IMR-90 (cell line): ENCODE measurements at regions not wholly inside any gene's neighbourhood (a gene's known extent, or its start where the extent isn't known, plus 50 kb on each side); places are given as distances from the start of the nearest gene placed in this dataset.

ENCODE experiments used
- ATAC-seq: fragments of 200-7000 bp; cut with Tn5 transposase; 2 replicates; pipeline ENCODE4 v1.9.1; 2020; ENCODE audit warnings: low read depth, mild to moderate bottlenecking, moderate library complexity
- BruUV-seq: library from RNA; stranded (reverse); fragments of 400-500 nt; replicated peaks from 2 replicates; lab custom pipeline; 2021; lab: Mats Ljungman, UMichigan
- CTCF ChIA-PET: fragments of 300-600 bp; formaldehyde crosslinking; extraction: SDS; loops from one replicate; lab custom pipeline; 2021; ENCODE audit warnings: antibody characterized with exemption; lab: Yijun Ruan, JAX
- POLR2A ChIA-PET: fragments of 300-600 bp; sonication (Branson Sonifier 250); formaldehyde crosslinking; loops from one replicate; lab custom pipeline; 2022; ENCODE audit warnings: antibody characterized with exemption; ENCODE audit not compliant: unreplicated experiment; lab: Charles Lee
- DNase-seq: peaks from one replicate; pipeline ENCODE4 v3.0.0; 2013
- H2AFZ ChIP-seq: replicated peaks from 2 replicates; pipeline ENCODE3; 2013; ENCODE audit warnings: low read length, mild to moderate bottlenecking; ENCODE audit not compliant: poor library complexity
- H2AK5ac ChIP-seq: 2 replicates; pipeline ENCODE4 v1.6.1; 2013; ENCODE audit warnings: low read depth, low read length, inconsistent platforms
- H2AK9ac ChIP-seq: replicated peaks from 2 replicates; pipeline ENCODE3; 2013; ENCODE audit warnings: mild to moderate bottlenecking, low read depth, low read length, moderate library complexity; ENCODE audit not compliant: poor library complexity
- H2BK120ac ChIP-seq: 2 replicates; pipeline ENCODE4 v1.6.1; 2013; ENCODE audit warnings: low read depth, low read length, inconsistent platforms
- H2BK15ac ChIP-seq: 3 replicates; pipeline ENCODE4 v1.6.1; 2013; ENCODE audit warnings: low read depth, low read length, inconsistent platforms
- H2BK20ac ChIP-seq: 2 replicates; pipeline ENCODE4 v1.6.1; 2013; ENCODE audit warnings: low read depth, mild to moderate bottlenecking, inconsistent platforms, low read length, moderate library complexity
- H2BK5ac ChIP-seq: 2 replicates; pipeline ENCODE4 v1.6.1; 2013; ENCODE audit warnings: mild to moderate bottlenecking, low read depth, low read length, inconsistent platforms; ENCODE audit not compliant: poor library complexity, severe bottlenecking
- H3K14ac ChIP-seq: replicated peaks from 2 replicates; pipeline ENCODE4 v1.6.1; 2013; ENCODE audit warnings: low read depth, low read length, inconsistent platforms
- H3K18ac ChIP-seq: 2 replicates; pipeline ENCODE4 v1.6.1; 2013; ENCODE audit warnings: low read depth, low read length, control low read depth
- H3K23ac ChIP-seq: 2 replicates; pipeline ENCODE4 v1.6.1; 2013; ENCODE audit warnings: low read depth, low read length, inconsistent platforms
- H3K27ac ChIP-seq: 2 replicates; pipeline ENCODE4 v1.5.1; 2013; ENCODE audit warnings: mild to moderate bottlenecking, control low read depth, low read length; ENCODE audit not compliant: insufficient read depth
- H3K27me3 ChIP-seq: 2 replicates; pipeline ENCODE4 v1.6.1; 2013; ENCODE audit warnings: low read length; ENCODE audit not compliant: control insufficient read depth, insufficient read depth
- H3K36me3 ChIP-seq: 2 replicates; pipeline ENCODE4 v1.6.1; 2013; ENCODE audit warnings: low read length, mixed read lengths; ENCODE audit not compliant: control insufficient read depth, insufficient read depth
- H3K4ac ChIP-seq: 2 replicates; pipeline ENCODE4 v1.6.1; 2013; ENCODE audit warnings: low read depth, low read length, inconsistent platforms
- H3K4me1 ChIP-seq: 2 replicates; pipeline ENCODE4 v1.6.1; 2013; ENCODE audit warnings: low read length, mixed read lengths; ENCODE audit not compliant: control insufficient read depth, insufficient read depth
- H3K4me2 ChIP-seq: 2 replicates; pipeline ENCODE4 v1.6.1; 2013; ENCODE audit warnings: low read depth, mild to moderate bottlenecking, control low read depth, low read length, moderate library complexity
- H3K4me3 ChIP-seq: 2 replicates; pipeline ENCODE4 v1.5.1; 2013; ENCODE audit warnings: low read depth, mild to moderate bottlenecking, control low read depth, low read length, moderate library complexity; ENCODE audit not compliant: insufficient read depth
- H3K56ac ChIP-seq: 2 replicates; pipeline ENCODE4 v1.6.1; 2013; ENCODE audit warnings: low read length, inconsistent platforms; ENCODE audit not compliant: insufficient read depth; ENCODE audit errors: extremely low read depth
- H3K79me1 ChIP-seq, 2 experiments: 2 replicates each; pipeline ENCODE4 v1.6.1; 2013; ENCODE audit warnings: low read length in 2 of 2, inconsistent platforms in 1 of 2, low read depth in 1 of 2
- H3K9ac ChIP-seq: 2 replicates; pipeline ENCODE4 v1.6.1; 2013; ENCODE audit warnings: low read depth, low read length, control low read depth
- H3K9me1 ChIP-seq: 2 replicates; pipeline ENCODE4 v1.6.1; 2013; ENCODE audit warnings: low read length, inconsistent platforms; ENCODE audit not compliant: insufficient read depth
- H3K9me3 ChIP-seq: 2 replicates; pipeline ENCODE4 v1.6.1; 2013; ENCODE audit warnings: low read length; ENCODE audit not compliant: control insufficient read depth, insufficient read depth
- H4K20me1 ChIP-seq: 2 replicates; pipeline ENCODE4 v1.6.1; 2013; ENCODE audit warnings: low read length, inconsistent platforms; ENCODE audit not compliant: insufficient read depth
- H4K5ac ChIP-seq: 2 replicates; pipeline ENCODE4 v1.6.1; 2013; ENCODE audit warnings: mild to moderate bottlenecking, low read depth, low read length, control low read depth
- H4K8ac ChIP-seq, 2 experiments: 2 replicates each; pipeline ENCODE4 v1.6.1; 2013; ENCODE audit warnings: low read depth in 2 of 2, low read length in 2 of 2, control low read depth in 1 of 2, inconsistent platforms in 1 of 2
- H4K91ac ChIP-seq: 2 replicates; pipeline ENCODE4 v1.6.1; 2013; ENCODE audit warnings: low read depth, low read length, inconsistent platforms; ENCODE audit not compliant: insufficient read depth
- BHLHE40 ChIP-seq: fragments of 150-350 bp; IDR thresholded peaks from 2 replicates; pipeline ENCODE4 v1.6.1; 2016; ENCODE audit warnings: mild to moderate bottlenecking, low read depth, low read length
- CEBPB ChIP-seq: IDR thresholded peaks from 2 replicates; pipeline ENCODE4 v1.6.1; 2012; ENCODE audit warnings: low read depth, low read length, improper control_type of control experiment
- CHD1 ChIP-seq: IDR thresholded peaks from 2 replicates; pipeline ENCODE4 v1.6.1; 2012; ENCODE audit warnings: low read depth, low read length, improper control_type of control experiment
- MAFK ChIP-seq: IDR thresholded peaks from 2 replicates; pipeline ENCODE4 v1.6.1; 2012; ENCODE audit warnings: low read depth, low read length, improper control_type of control experiment
- MAZ ChIP-seq: IDR thresholded peaks from 2 replicates; pipeline ENCODE4 v1.6.1; 2012; ENCODE audit warnings: low read depth, mild to moderate bottlenecking, low read length, improper control_type of control experiment, moderate library complexity, borderline replicate concordance
- NFE2L2 ChIP-seq: fragments of 150-350 bp; IDR thresholded peaks from 2 replicates; pipeline ENCODE4 v1.6.1; 2016; ENCODE audit warnings: low read depth, mild to moderate bottlenecking, low read length
- POLR2A ChIP-seq: IDR thresholded peaks from 2 replicates; pipeline ENCODE4 v1.6.1; 2012; ENCODE audit warnings: mild to moderate bottlenecking, low read depth, low read length
- RAD21 ChIP-seq: IDR thresholded peaks from 2 replicates; pipeline ENCODE4 v1.6.1; 2012; ENCODE audit warnings: low read length, improper control_type of control experiment
- RCOR1 ChIP-seq: IDR thresholded peaks from 2 replicates; pipeline ENCODE4 v1.6.1; 2012; ENCODE audit warnings: mild to moderate bottlenecking, low read length, improper control_type of control experiment; ENCODE audit not compliant: insufficient replicate concordance
- RFX5 ChIP-seq: IDR thresholded peaks from 2 replicates; pipeline ENCODE4 v1.8.0; 2012; ENCODE audit warnings: low read depth, mild to moderate bottlenecking, low read length, moderate library complexity
- SMC3 ChIP-seq: fragments of 150-350 bp; IDR thresholded peaks from 2 replicates; pipeline ENCODE4 v1.6.1; 2016; ENCODE audit warnings: low read depth, mild to moderate bottlenecking, antibody characterized with exemption, low read length, moderate library complexity
- dilution Hi-C: fragments of 300-500 bp; cut with HindIII; formaldehyde crosslinking; loops from one replicate; pipeline ENCODE4 v1.14.3; 2018; ENCODE audit warnings: low sequenced_read_pairs; ENCODE audit not compliant: unreplicated experiment
- in situ Hi-C: fragments of 300-500 bp; cut with MboI; formaldehyde crosslinking; loops from 3 replicates; pipeline ENCODE4 v1.14.3; 2019; ENCODE audit warnings: low sequenced_read_pairs, inconsistent platforms, mixed read lengths
- intact Hi-C: fragments of 100-400 bp; cut with micrococcal nuclease; formaldehyde crosslinking; loops from 2 replicates; pipeline ENCODE4 v1.10.0; 2022
- TF ChIP-seq, protein P1 (sequence below): fragments of 150-350 bp; IDR thresholded peaks from 2 replicates; pipeline ENCODE4 v1.6.1; 2016; ENCODE audit warnings: low read depth, mild to moderate bottlenecking, low read length, moderate library complexity, borderline replicate concordance
- TF ChIP-seq, protein P2 (sequence below): conservative IDR thresholded peaks from 2 replicates; pipeline ENCODE4 v1.5.1; 2012; ENCODE audit warnings: mild to moderate bottlenecking, low read depth, low read length, improper control_type of control experiment

DNA sequence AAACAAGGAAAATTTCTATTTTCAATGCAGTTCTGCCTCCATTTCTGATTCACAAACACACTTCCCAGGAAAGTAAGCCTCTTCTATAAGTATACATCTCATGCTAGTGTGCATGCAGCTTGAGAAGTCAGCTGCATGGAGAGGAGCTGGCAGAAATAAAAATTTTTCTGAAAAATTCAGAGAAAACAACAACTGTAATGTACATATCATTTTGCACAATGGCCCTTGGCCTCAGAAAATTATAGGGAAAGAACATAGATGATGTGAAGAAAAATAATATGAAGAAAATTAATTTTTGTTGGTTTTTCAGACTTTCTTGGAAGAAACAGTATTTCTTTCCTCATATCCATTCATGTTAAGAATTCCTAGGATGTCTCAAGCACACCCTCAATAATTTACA, 277.8 kb upstream of the ADRA1B start:
- Histone ChIP-seq H3K79me1 (no peaks in the 10 kb centered on the region), H2AK9ac (no peak overlapping the region), H3K36me3 (no peaks in the 10 kb centered on the region), H2BK5ac (no peak overlapping the region), H4K20me1 (no peaks in the 10 kb centered on the region), H3K9me1 (no peaks in the 10 kb centered on the region), H2AK5ac (no peak overlapping the region), H4K91ac (no peak overlapping the region), H3K56ac (no peak overlapping the region), H3K23ac (no peak overlapping the region), H3K27ac (no peak overlapping the region), H2BK15ac (no peak overlapping the region), H3K4me1 (no peaks in the 10 kb centered on the region), H2BK20ac (no peak overlapping the region), H3K18ac (no peak overlapping the region), H4K5ac (no peak overlapping the region), H3K27me3 (peaks cover 4% of the 10 kb centered on the region), H2BK120ac (no peak overlapping the region), H3K9me3 (no peaks in the 10 kb centered on the region), H2AFZ (no peak overlapping the region), H4K8ac (no peak overlapping the region), H3K9ac (no peak overlapping the region), H3K4me2 (no peak overlapping the region), H3K14ac (no peak overlapping the region), H3K4me3 (no peak overlapping the region), H3K4ac (no peak overlapping the region)
- dilution Hi-C loops: no loop called here
- ATAC-seq (no peak), DNase-seq (no peak)
- CTCF ChIA-PET: no interaction called here
- intact Hi-C loops: no loop called here
- in situ Hi-C loops: no loop called here
- POLR2A ChIA-PET: no interaction called here
- BruUV-seq: no TSS peak
- no peak for TF ChIP-seq NFE2L2
- TF ChIP-seq BHLHE40: no peak
- TF ChIP-seq, protein P1, sequence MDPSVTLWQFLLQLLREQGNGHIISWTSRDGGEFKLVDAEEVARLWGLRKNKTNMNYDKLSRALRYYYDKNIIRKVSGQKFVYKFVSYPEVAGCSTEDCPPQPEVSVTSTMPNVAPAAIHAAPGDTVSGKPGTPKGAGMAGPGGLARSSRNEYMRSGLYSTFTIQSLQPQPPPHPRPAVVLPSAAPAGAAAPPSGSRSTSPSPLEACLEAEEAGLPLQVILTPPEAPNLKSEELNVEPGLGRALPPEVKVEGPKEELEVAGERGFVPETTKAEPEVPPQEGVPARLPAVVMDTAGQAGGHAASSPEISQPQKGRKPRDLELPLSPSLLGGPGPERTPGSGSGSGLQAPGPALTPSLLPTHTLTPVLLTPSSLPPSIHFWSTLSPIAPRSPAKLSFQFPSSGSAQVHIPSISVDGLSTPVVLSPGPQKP: no peak
- TF ChIP-seq RCOR1: no peak
- no peak for TF ChIP-seq RFX5
- TF ChIP-seq RAD21: no peak
- TF ChIP-seq, protein P2, sequence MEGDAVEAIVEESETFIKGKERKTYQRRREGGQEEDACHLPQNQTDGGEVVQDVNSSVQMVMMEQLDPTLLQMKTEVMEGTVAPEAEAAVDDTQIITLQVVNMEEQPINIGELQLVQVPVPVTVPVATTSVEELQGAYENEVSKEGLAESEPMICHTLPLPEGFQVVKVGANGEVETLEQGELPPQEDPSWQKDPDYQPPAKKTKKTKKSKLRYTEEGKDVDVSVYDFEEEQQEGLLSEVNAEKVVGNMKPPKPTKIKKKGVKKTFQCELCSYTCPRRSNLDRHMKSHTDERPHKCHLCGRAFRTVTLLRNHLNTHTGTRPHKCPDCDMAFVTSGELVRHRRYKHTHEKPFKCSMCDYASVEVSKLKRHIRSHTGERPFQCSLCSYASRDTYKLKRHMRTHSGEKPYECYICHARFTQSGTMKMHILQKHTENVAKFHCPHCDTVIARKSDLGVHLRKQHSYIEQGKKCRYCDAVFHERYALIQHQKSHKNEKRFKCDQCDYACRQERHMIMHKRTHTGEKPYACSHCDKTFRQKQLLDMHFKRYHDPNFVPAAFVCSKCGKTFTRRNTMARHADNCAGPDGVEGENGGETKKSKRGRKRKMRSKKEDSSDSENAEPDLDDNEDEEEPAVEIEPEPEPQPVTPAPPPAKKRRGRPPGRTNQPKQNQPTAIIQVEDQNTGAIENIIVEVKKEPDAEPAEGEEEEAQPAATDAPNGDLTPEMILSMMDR: no peak
- TF ChIP-seq MAZ: no peak
- TF ChIP-seq CHD1: no peak
- no peak for TF ChIP-seq MAFK
- no peak for TF ChIP-seq SMC3
- no peak for TF ChIP-seq POLR2A
- TF ChIP-seq CEBPB: no peak
